NCI-H510A treated with DMSO at 0.1 percent for 48 hours (cell line): ENCODE measurements at regions not wholly inside any gene's neighbourhood (a gene's known extent, or its start where the extent isn't known, plus 50 kb on each side); places are given as distances from the start of the nearest gene placed in this dataset.

ENCODE experiments used
- DNase-seq: peaks from one replicate; lab custom pipeline; 2025; lab: John Stamatoyannopoulos, UW

- peak; percentile 23 for DNase-seq
These were observed 102.9 kb downstream of the CTTN start for GRCh38 chr11:70501051-70501901.

- DNase-seq, result peak; percentile 27
These were observed 103.7 kb downstream of the CTTN start for GRCh38 chr11:70501933-70502540.

GRCh38 chr11:70502677-70503467, 104.5 kb downstream of the CTTN start:
- DNase-seq, result peak; percentile 87

GRCh38 chr11:70503468-70504221, 105.3 kb downstream of the CTTN start:
- peak; percentile 93 for DNase-seq

- DNase-seq, result no peak
These were observed 106.1 kb downstream of the CTTN start for GRCh38 chr11:70504246-70505020.

GRCh38 chr11:70505331-70505731, 107.0 kb downstream of the CTTN start:
- no peak for DNase-seq

- no peak for DNase-seq
These were observed 107.7 kb downstream of the CTTN start for GRCh38 chr11:70505761-70506657.

- no peak for DNase-seq
These were observed 108.3 kb downstream of the CTTN start for GRCh38 chr11:70506658-70506970.

- no peak for DNase-seq
These were observed 108.7 kb downstream of the CTTN start for GRCh38 chr11:70506986-70507385.

GRCh38 chr11:70507466-70508230, 109.3 kb downstream of the CTTN start:
- DNase-seq, result no peak

- DNase-seq, result no peak
These were observed 109.8 kb downstream of the CTTN start for GRCh38 chr11:70508231-70508480.

- DNase-seq, result no peak
These were observed 111.1 kb downstream of the CTTN start for GRCh38 chr11:70509476-70509875.

- DNase-seq, result no peak
These were observed 111.8 kb downstream of the CTTN start for GRCh38 chr11:70510106-70510505.

- DNase-seq, result no peak
These were observed 112.2 kb downstream of the CTTN start for GRCh38 chr11:70510571-70510970.

GRCh38 chr11:70511345-70511744, 113.0 kb downstream of the CTTN start:
- no peak for DNase-seq

- no peak for DNase-seq
These were observed 114.4 kb downstream of the CTTN start for GRCh38 chr11:70512716-70513115.

- no peak for DNase-seq
These were observed 118.9 kb downstream of the CTTN start for GRCh38 chr11:70517203-70517602.

GRCh38 chr11:70517988-70518907, 119.9 kb downstream of the CTTN start:
- DNase-seq, result no peak

GRCh38 chr11:70519117-70519516, 120.8 kb downstream of the CTTN start:
- DNase-seq, result no peak
